ENCODE measurements at regions not wholly inside any gene's neighbourhood (a gene's known extent, or its start where the extent isn't known, plus 50 kb on each side); places are given as distances from the start of the nearest gene placed in this dataset.
A peak's percentile ranks its signal among the peaks of the same experiment; 100 is the strongest.

DNA sequence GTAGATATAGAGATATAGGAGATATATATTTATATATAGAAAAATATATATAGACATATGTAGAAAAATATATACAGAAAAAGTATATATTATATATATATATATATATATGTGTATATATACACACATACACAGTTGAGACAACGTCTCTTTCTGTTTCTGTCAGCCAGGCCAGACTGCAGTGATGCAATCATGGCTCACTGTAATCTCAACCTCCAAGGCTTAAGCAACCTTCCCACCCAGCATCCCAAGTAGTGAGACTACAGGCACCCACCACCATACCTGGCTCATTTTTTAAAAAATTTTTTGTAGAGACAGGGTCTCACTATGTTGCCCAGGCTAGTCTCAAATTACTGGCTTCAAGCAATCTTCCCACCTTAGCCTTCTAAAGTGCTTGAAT lies 426.3 kb downstream of the GPM6A start:
- H2AFZ ChIP-seq (ENCODE audit: low read length): no peak overlapping the region
- H3K79me2 ChIP-seq (ENCODE audit: insufficient read depth, low read depth, low read length): no peaks in the 10 kb centered on the region
- no TSS peak for BruUV-seq (replicated peaks)
- intact Hi-C loops (cut with micrococcal nuclease; ENCODE audit: unreplicated experiment): no loop called here
- ChIA-PET CTCF (ENCODE audit: unreplicated experiment) (no interaction called here), POLR2A (interaction anchor here (0.7 kb wide), 1 partner anchor 19 kb away, joined by 3 read pairs; no protein-coding TSS in a partner anchor)
- H3K4me2 ChIP-seq (ENCODE audit: low read length): peak overlapping the region; percentile 53; the same call in 1 of the 2 replicates
- TF ChIP-seq EZH2phosphoT487 (IDR thresholded peaks at IDR 0.05; ENCODE audit: borderline replicate concordance, low read depth, low read length): no peak
- TF ChIP-seq, protein P1, sequence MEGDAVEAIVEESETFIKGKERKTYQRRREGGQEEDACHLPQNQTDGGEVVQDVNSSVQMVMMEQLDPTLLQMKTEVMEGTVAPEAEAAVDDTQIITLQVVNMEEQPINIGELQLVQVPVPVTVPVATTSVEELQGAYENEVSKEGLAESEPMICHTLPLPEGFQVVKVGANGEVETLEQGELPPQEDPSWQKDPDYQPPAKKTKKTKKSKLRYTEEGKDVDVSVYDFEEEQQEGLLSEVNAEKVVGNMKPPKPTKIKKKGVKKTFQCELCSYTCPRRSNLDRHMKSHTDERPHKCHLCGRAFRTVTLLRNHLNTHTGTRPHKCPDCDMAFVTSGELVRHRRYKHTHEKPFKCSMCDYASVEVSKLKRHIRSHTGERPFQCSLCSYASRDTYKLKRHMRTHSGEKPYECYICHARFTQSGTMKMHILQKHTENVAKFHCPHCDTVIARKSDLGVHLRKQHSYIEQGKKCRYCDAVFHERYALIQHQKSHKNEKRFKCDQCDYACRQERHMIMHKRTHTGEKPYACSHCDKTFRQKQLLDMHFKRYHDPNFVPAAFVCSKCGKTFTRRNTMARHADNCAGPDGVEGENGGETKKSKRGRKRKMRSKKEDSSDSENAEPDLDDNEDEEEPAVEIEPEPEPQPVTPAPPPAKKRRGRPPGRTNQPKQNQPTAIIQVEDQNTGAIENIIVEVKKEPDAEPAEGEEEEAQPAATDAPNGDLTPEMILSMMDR (conservative IDR thresholded peaks at IDR 0.05; ENCODE audit: low read length): no peak
- no peak for DNase-seq (ENCODE audit: low spot score)
- peaks cover 18% of the 10 kb centered on the region for H3K4me1 ChIP-seq (ENCODE audit: insufficient read depth, low read length, poor library complexity, severe bottlenecking)
- H3K4me3 ChIP-seq (ENCODE audit: low read depth, low read length, poor library complexity, severe bottlenecking): no peak overlapping the region
- H3K9me3 ChIP-seq (ENCODE audit: low read length): no peaks in the 10 kb centered on the region
- H4K20me1 ChIP-seq (ENCODE audit: insufficient read depth, low read length): no peaks in the 10 kb centered on the region
- no peak overlapping the region for H3K27ac ChIP-seq (ENCODE audit: low read depth, low read length, poor library complexity, severe bottlenecking)
- no peaks in the 10 kb centered on the region for H3K9me2 ChIP-seq (ENCODE audit: insufficient read depth, low read length)
- no peaks in the 10 kb centered on the region for H3K36me3 ChIP-seq (ENCODE audit: insufficient read depth, low read length)

DNA sequence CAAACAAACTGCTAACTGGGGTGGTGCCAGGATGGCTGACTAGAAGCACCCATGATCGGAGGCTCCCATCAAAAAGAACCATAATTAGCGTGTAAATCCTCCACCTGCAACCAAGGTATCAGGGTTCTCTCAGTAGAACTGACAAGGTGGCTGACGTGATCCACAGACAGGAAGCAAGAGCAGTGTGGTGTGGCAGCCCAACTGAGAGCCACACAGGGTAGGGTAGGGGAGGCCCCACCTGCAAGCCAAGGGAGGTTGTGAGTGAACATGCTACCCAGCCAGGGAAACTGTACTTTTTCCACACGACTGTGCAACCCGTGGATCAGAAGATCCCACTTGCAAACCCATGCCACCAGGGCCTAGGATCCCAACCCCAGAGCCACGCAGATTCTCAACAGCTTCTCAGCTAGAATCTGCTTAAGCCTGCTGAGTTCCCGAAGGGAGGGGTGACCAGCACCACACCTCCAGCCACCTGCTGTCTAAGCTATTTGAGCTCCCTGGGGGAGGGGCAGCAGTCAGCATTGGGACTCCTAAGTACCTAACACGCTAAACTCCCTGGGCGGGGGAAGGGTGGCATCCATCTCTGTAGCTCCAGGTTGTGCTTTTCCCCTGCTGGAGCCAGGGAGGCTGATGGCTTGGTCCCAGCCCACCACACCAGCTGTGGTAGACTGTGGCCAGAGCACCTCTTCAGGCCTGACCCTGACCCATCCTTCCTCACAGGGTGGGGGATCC lies 425.1 kb downstream of the GPM6A start:
- ChIA-PET POLR2A (interaction anchor here (0.6 to 0.7 kb wide), 2 partner anchors 18 to 38 kb away, joined by 3 to 8 read pairs; no protein-coding TSS in a partner anchor), CTCF (ENCODE audit: unreplicated experiment) (no interaction called here)
- Histone ChIP-seq H3K4me2 (ENCODE audit: low read length) (peak overlapping the region; percentile 53), H3K9me3 (ENCODE audit: low read length) (no peaks in the 10 kb centered on the region), H3K4me3 (ENCODE audit: low read depth, low read length, poor library complexity, severe bottlenecking) (peak overlapping the region; percentile 20), H2AFZ (ENCODE audit: low read length) (peak overlapping the region; percentile 91), H3K4me1 (ENCODE audit: insufficient read depth, low read length, poor library complexity, severe bottlenecking) (peaks cover 18% of the 10 kb centered on the region), H3K27ac (ENCODE audit: low read depth, low read length, poor library complexity, severe bottlenecking) (peak overlapping the region; percentile 46), H3K79me2 (ENCODE audit: insufficient read depth, low read depth, low read length) (no peaks in the 10 kb centered on the region), H3K36me3 (ENCODE audit: insufficient read depth, low read length) (no peaks in the 10 kb centered on the region), H4K20me1 (ENCODE audit: insufficient read depth, low read length) (no peaks in the 10 kb centered on the region), H3K9me2 (ENCODE audit: insufficient read depth, low read length) (no peaks in the 10 kb centered on the region)
- TF ChIP-seq EZH2phosphoT487 (IDR thresholded peaks at IDR 0.05; ENCODE audit: borderline replicate concordance, low read depth, low read length): no peak
- TF ChIP-seq, protein P1 (conservative IDR thresholded peaks at IDR 0.05; ENCODE audit: low read length): no peak
- DNase-seq (ENCODE audit: low spot score): peak; percentile 82
- intact Hi-C loops (cut with micrococcal nuclease; ENCODE audit: unreplicated experiment): no loop called here
- BruUV-seq (replicated peaks): no TSS peak

DNA sequence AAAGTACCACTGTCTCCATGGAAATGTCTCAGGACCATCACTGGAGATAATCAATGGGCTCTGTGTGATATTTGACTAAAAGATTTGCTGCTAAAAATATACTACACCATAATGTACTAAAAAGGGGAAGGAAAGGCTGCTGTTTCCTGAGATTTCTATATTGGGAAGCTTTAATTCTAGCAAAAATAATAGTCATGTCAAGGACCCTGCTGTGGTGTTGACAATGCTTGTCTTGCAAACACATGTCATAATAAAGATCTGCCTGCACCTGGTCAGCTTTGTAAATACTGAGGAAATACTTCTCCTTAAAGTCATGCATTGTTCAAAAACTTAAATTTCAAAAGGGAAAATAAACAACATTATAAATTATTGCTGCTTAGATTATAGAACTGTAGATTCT lies 417.9 kb downstream of the GPM6A start:
- H3K4me1 ChIP-seq (ENCODE audit: insufficient read depth, low read length, poor library complexity, severe bottlenecking): peaks cover 15% of the 10 kb centered on the region
- H3K9me2 ChIP-seq (ENCODE audit: insufficient read depth, low read length): no peaks in the 10 kb centered on the region
- H2AFZ ChIP-seq (ENCODE audit: low read length): peak overlapping the region; percentile 8; the same call in 1 of the 2 replicates
- H3K27ac ChIP-seq (ENCODE audit: low read depth, low read length, poor library complexity, severe bottlenecking): no peak overlapping the region
- BruUV-seq (replicated peaks): no TSS peak
- H4K20me1 ChIP-seq (ENCODE audit: insufficient read depth, low read length): no peaks in the 10 kb centered on the region
- peak overlapping the region; percentile 6; the same call in 1 of the 2 replicates for H3K4me2 ChIP-seq (ENCODE audit: low read length)
- H3K79me2 ChIP-seq (ENCODE audit: insufficient read depth, low read depth, low read length): no peaks in the 10 kb centered on the region
- H3K36me3 ChIP-seq (ENCODE audit: insufficient read depth, low read length): no peaks in the 10 kb centered on the region
- ChIA-PET CTCF (ENCODE audit: unreplicated experiment) (no interaction called here), POLR2A (interaction anchor here (0.6 to 1.9 kb wide), 4 partner anchors 25 to 700 kb away, joined by 3 to 4 read pairs (median 3); no protein-coding TSS in a partner anchor)
- intact Hi-C loops (cut with micrococcal nuclease; ENCODE audit: unreplicated experiment): no loop called here
- no peak overlapping the region for H3K4me3 ChIP-seq (ENCODE audit: low read depth, low read length, poor library complexity, severe bottlenecking)
- TF ChIP-seq EZH2phosphoT487 (IDR thresholded peaks at IDR 0.05; ENCODE audit: borderline replicate concordance, low read depth, low read length): no peak
- TF ChIP-seq, protein P1 (conservative IDR thresholded peaks at IDR 0.05; ENCODE audit: low read length): no peak
- peaks cover 4% of the 10 kb centered on the region for H3K9me3 ChIP-seq (ENCODE audit: low read length)
- DNase-seq (ENCODE audit: low spot score): peak; percentile 17

Data from OCI-LY7 (cell line).